HepG2 (cell line): ENCODE measurements at regions not wholly inside any gene's neighbourhood (a gene's known extent, or its start where the extent isn't known, plus 50 kb on each side); places are given as distances from the start of the nearest gene placed in this dataset.

Experiments used
- ATAC-seq: fragments of 200-7000 bp; cut with Tn5 transposase; 3 replicates; pipeline ENCODE4 v1.9.1; 2020; ENCODE audit warnings: mild to moderate bottlenecking, moderate library complexity
- BruUV-seq: library from RNA; stranded (reverse); fragments of 400-500 nt; replicated peaks from 2 replicates; lab custom pipeline; 2021; lab: Mats Ljungman, UMichigan
- CTCF ChIA-PET: fragments of 300-600 bp; formaldehyde crosslinking; extraction: SDS; loops from one replicate; lab custom pipeline; 2021; ENCODE audit warnings: low total read pairs, inconsistent platforms, low intra/inter-chr PET ratio; lab: Yijun Ruan, JAX
- POLR2A ChIA-PET: fragments of 350-600 bp; sonication (Branson Sonifier 250); formaldehyde crosslinking; loops from one replicate; lab custom pipeline; 2020; ENCODE audit warnings: antibody characterized with exemption, inconsistent platforms; lab: Yijun Ruan, JAX
- DNase-seq: peaks from one replicate; pipeline ENCODE4 v3.0.0-alpha.2; 2015; ENCODE audit warnings: low spot score
- FAIRE-seq: peaks from 3 replicates; lab custom pipeline; 2011; peaks lifted over from hg19 to GRCh38; lab: Jason Lieb, UNC
- H2AFZ ChIP-seq: one replicate; pipeline ENCODE4 v1.6.1; 2011; ENCODE audit warnings: low read length, inconsistent platforms
- H3K27ac ChIP-seq: fragments of 300-600 bp; 3 replicates; pipeline ENCODE4 v1.8.0; 2011; ENCODE audit warnings: mixed run types, mild to moderate bottlenecking, mixed read lengths, low read length, inconsistent platforms; ENCODE audit not compliant: insufficient read depth; ENCODE audit errors: extremely low read length
- H3K27me3 ChIP-seq, 2 experiments: fragments of 200-600 bp in 1 of 2; 2 replicates in 1 of 2; 3 replicates in 1 of 2; pipeline versions ENCODE4 v1.6.0 to v1.8.0; 2011; ENCODE audit warnings: low read length in 2 of 2, mild to moderate bottlenecking in 2 of 2, moderate library complexity in 2 of 2, inconsistent platforms in 1 of 2; ENCODE audit not compliant: insufficient read depth in 2 of 2, control insufficient read depth in 1 of 2
- H3K36me3 ChIP-seq, 2 experiments: fragments of 200-600 bp in 1 of 2; replicated peaks in 1 of 2; 2 replicates in 1 of 2; 3 replicates in 1 of 2; pipeline versions ENCODE4 v1.5.1 to v1.8.0; 2011; ENCODE audit warnings: low read length in 2 of 2, inconsistent platforms in 1 of 2; ENCODE audit not compliant: insufficient read depth in 2 of 2, control insufficient read depth in 1 of 2
- H3K4me1 ChIP-seq: 2 replicates; pipeline ENCODE4 v1.5.1; 2012; ENCODE audit warnings: low read length, inconsistent platforms; ENCODE audit not compliant: insufficient read depth
- H3K4me2 ChIP-seq: 2 replicates; pipeline ENCODE4 v1.6.0; 2011; ENCODE audit warnings: low read depth, low read length, inconsistent platforms
- H3K4me3 ChIP-seq, 3 experiments: fragments of 200-600 bp in 1 of 3; sonication (generic), shearing (Covaris generic) in 1 of 3; replicated peaks in 1 of 3; 2 replicates each; pipeline ENCODE4 v1.5.1; 2011 to 2016; ENCODE audit warnings: low read length in 3 of 3, inconsistent platforms in 2 of 3, low read depth in 2 of 3, mild to moderate bottlenecking in 2 of 3, control low read depth in 1 of 3, mixed read lengths in 1 of 3; ENCODE audit not compliant: insufficient read depth in 1 of 3
- H3K79me2 ChIP-seq: one replicate; pipeline ENCODE4 v1.6.1; 2011; ENCODE audit warnings: low read length, inconsistent platforms; ENCODE audit not compliant: insufficient read depth
- H3K9ac ChIP-seq: 2 replicates; pipeline ENCODE4 v1.6.0; 2011; ENCODE audit warnings: mild to moderate bottlenecking, low read depth, low read length, inconsistent platforms; ENCODE audit not compliant: insufficient read depth
- H3K9me3 ChIP-seq: 2 replicates; pipeline ENCODE4 v1.5.1; 2012; ENCODE audit warnings: mild to moderate bottlenecking, low read length
- H4K20me1 ChIP-seq: 2 replicates; pipeline ENCODE4 v1.6.0; 2011; ENCODE audit warnings: inconsistent platforms, mild to moderate bottlenecking, low read length, moderate library complexity; ENCODE audit not compliant: insufficient read depth
- CHD2 ChIP-seq: IDR thresholded peaks from 2 replicates; pipeline ENCODE4 v1.6.1; 2011; ENCODE audit warnings: low read depth, low read length, improper control_type of control experiment
- DNMT3B ChIP-seq: conservative IDR thresholded peaks from 2 replicates; pipeline ENCODE4 v1.6.1; 2016; ENCODE audit warnings: missing biosample characterization, control low read depth
- FOSL2 ChIP-seq: sonication (generic); formaldehyde crosslinking; IDR thresholded peaks from 2 replicates; pipeline ENCODE4 v1.4.0; 2020; ENCODE audit warnings: missing genetic modification reagents
- HMGA1 ChIP-seq: sonication (generic); formaldehyde crosslinking; conservative IDR thresholded peaks from 2 replicates; pipeline ENCODE4 v1.4.0; 2020; ENCODE audit warnings: missing genetic modification reagents
- KLF11 ChIP-seq: IDR thresholded peaks from 2 replicates; pipeline ENCODE4 v1.6.1; 2016; ENCODE audit warnings: missing compliant biosample characterization
- KMT2A ChIP-seq: sonication (generic); formaldehyde crosslinking; IDR thresholded peaks from 2 replicates; pipeline ENCODE4 v1.4.0; 2020; ENCODE audit warnings: missing genetic modification reagents
- MAFF ChIP-seq: IDR thresholded peaks from 2 replicates; pipeline ENCODE4 v1.6.1; 2011; ENCODE audit warnings: low read depth, low read length, improper control_type of control experiment
- MBD4 ChIP-seq: IDR thresholded peaks from 2 replicates; pipeline ENCODE4 v1.6.1; 2012; ENCODE audit warnings: low read length, inconsistent platforms, borderline replicate concordance
- NFE2 ChIP-seq: sonication (generic); formaldehyde crosslinking; IDR thresholded peaks from 2 replicates; pipeline ENCODE4 v1.4.0; 2020; ENCODE audit warnings: missing genetic modification reagents
- NFKB2 ChIP-seq: sonication (generic); formaldehyde crosslinking; IDR thresholded peaks from 2 replicates; pipeline ENCODE4 v1.4.0; 2020; ENCODE audit warnings: missing genetic modification reagents, borderline replicate concordance
- POLR2G ChIP-seq: fragments of 200-400 bp; formaldehyde crosslinking; IDR thresholded peaks from 2 replicates; pipeline ENCODE4 v1.6.1; 2018; ENCODE audit warnings: mild to moderate bottlenecking, low read depth, low read length, moderate library complexity
- REPIN1 ChIP-seq: sonication (generic); formaldehyde crosslinking; IDR thresholded peaks from 2 replicates; pipeline ENCODE4 v1.8.0; 2022; ENCODE audit warnings: missing genetic modification reagents, low read depth, mild to moderate bottlenecking, borderline replicate concordance
- TBX2 ChIP-seq: sonication (generic); formaldehyde crosslinking; IDR thresholded peaks from 2 replicates; pipeline ENCODE4 v1.5.0; 2020; ENCODE audit warnings: missing genetic modification reagents, mild to moderate bottlenecking, borderline replicate concordance
- THYN1 ChIP-seq: sonication (generic); formaldehyde crosslinking; IDR thresholded peaks from 2 replicates; pipeline ENCODE4 v1.8.1; 2023; ENCODE audit warnings: low read depth, mild to moderate bottlenecking, moderate library complexity, missing genetic modification reagents, borderline replicate concordance
- WIZ ChIP-seq: sonication (generic); formaldehyde crosslinking; IDR thresholded peaks from 2 replicates; pipeline ENCODE4 v1.5.1; 2020; ENCODE audit warnings: mild to moderate bottlenecking, missing genetic modification reagents
- WGBS: methylation state at CpG from one replicate; pipeline ENCODE4 v1.1.6; 2017; ENCODE audit warnings: low lambda C conversion rate; 5-methylcytosine and 5-hydroxymethylcytosine counted together
- in situ Hi-C: cut with HindIII; loops from 2 replicates; pipeline ENCODE4 v1.10.0; 2017; ENCODE audit warnings: low pct_unique_long_range_greater_than_20kb; ENCODE audit not compliant: extremely low pct_ligation_motif_present
- intact Hi-C: fragments of 100-400 bp; cut with micrococcal nuclease; formaldehyde crosslinking; loops from one replicate; pipeline ENCODE4 v1.10.0; 2022; ENCODE audit not compliant: unreplicated experiment
- TF ChIP-seq, protein P1 (sequence below): sonication (generic); formaldehyde crosslinking; IDR thresholded peaks from 2 replicates; pipeline ENCODE4 v1.4.0; 2020; ENCODE audit warnings: mild to moderate bottlenecking, missing genetic modification reagents
- TF ChIP-seq, protein P2 (sequence below): sonication (generic); formaldehyde crosslinking; conservative IDR thresholded peaks from 2 replicates; pipeline ENCODE4 v1.8.0; 2022; ENCODE audit warnings: missing genetic modification reagents
- TF ChIP-seq, protein P3 (sequence below): sonication (generic); formaldehyde crosslinking; IDR thresholded peaks from 2 replicates; pipeline ENCODE4 v1.4.0; 2020; ENCODE audit warnings: mild to moderate bottlenecking, low read depth, missing genetic modification reagents
- TF ChIP-seq, protein P4 (sequence below): sonication (generic); formaldehyde crosslinking; IDR thresholded peaks from 2 replicates; pipeline ENCODE4 v1.5.0; 2020; ENCODE audit warnings: mild to moderate bottlenecking, missing genetic modification reagents

DNA sequence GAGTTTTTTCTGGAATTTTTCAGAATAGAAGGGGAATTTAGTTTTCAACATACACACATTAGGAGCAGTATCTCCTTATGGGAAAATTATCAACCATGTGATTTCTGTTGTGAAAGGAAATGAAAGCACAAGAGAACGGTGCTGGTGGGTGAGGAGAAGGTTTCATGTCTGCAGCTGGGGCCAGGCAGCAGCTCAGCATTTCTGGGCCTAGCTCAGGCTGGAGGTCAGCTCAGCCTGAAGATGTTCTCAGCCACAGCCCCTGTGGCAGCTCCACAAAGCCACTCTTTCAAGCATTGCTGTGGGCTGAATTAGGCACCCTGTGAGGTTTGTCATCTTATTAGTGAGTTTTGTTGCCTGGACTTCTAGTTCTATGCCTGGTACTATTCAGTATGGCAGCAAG, 90.3 kb downstream of the DIRAS2 start:
- Histone ChIP-seq H3K79me2 (no peaks in the 10 kb centered on the region), H3K27me3 (0 out of 5 replicates have a peak, but pooled peaks cover 0 to 3% of the 10 kb centered on the region in 2 experiments), H3K9me3 (no peaks in the 10 kb centered on the region), H3K4me1 (peaks cover 12% of the 10 kb centered on the region; the same call in 1 of the 2 replicates), H3K27ac (no peak overlapping the region), H3K9ac (no peak overlapping the region), H3K4me2 (no peak overlapping the region), H2AFZ (no peak overlapping the region), H3K36me3 (no peaks in the 10 kb centered on the region), H4K20me1 (no peaks in the 10 kb centered on the region), H3K4me3 (no peak overlapping the region)
- intact Hi-C loops = no loop called here
- in situ Hi-C loops = no loop called here
- ChIA-PET POLR2A (no interaction called here), CTCF (no interaction called here)
- ATAC-seq (no peak), FAIRE-seq (no peak), DNase-seq (no peak)
- WGBS = 0% methylated on average over 1 of the region's 1 CpG
- BruUV-seq = no TSS peak
- TF ChIP-seq KLF11 (CRISPR knock-in tag) = no peak
- TF ChIP-seq FOSL2 (CRISPR knock-in tag) = no peak
- TF ChIP-seq POLR2G = no peak
- TF ChIP-seq TBX2 (CRISPR knock-in tag) = no peak
- no peak for TF ChIP-seq HMGA1 (CRISPR knock-in tag)
- TF ChIP-seq MAFF = no peak
- TF ChIP-seq, protein P1, sequence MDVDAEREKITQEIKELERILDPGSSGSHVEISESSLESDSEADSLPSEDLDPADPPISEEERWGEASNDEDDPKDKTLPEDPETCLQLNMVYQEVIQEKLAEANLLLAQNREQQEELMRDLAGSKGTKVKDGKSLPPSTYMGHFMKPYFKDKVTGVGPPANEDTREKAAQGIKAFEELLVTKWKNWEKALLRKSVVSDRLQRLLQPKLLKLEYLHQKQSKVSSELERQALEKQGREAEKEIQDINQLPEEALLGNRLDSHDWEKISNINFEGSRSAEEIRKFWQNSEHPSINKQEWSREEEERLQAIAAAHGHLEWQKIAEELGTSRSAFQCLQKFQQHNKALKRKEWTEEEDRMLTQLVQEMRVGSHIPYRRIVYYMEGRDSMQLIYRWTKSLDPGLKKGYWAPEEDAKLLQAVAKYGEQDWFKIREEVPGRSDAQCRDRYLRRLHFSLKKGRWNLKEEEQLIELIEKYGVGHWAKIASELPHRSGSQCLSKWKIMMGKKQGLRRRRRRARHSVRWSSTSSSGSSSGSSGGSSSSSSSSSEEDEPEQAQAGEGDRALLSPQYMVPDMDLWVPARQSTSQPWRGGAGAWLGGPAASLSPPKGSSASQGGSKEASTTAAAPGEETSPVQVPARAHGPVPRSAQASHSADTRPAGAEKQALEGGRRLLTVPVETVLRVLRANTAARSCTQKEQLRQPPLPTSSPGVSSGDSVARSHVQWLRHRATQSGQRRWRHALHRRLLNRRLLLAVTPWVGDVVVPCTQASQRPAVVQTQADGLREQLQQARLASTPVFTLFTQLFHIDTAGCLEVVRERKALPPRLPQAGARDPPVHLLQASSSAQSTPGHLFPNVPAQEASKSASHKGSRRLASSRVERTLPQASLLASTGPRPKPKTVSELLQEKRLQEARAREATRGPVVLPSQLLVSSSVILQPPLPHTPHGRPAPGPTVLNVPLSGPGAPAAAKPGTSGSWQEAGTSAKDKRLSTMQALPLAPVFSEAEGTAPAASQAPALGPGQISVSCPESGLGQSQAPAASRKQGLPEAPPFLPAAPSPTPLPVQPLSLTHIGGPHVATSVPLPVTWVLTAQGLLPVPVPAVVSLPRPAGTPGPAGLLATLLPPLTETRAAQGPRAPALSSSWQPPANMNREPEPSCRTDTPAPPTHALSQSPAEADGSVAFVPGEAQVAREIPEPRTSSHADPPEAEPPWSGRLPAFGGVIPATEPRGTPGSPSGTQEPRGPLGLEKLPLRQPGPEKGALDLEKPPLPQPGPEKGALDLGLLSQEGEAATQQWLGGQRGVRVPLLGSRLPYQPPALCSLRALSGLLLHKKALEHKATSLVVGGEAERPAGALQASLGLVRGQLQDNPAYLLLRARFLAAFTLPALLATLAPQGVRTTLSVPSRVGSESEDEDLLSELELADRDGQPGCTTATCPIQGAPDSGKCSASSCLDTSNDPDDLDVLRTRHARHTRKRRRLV (CRISPR knock-in tag) = no peak
- no peak for TF ChIP-seq WIZ
- TF ChIP-seq, protein P2, sequence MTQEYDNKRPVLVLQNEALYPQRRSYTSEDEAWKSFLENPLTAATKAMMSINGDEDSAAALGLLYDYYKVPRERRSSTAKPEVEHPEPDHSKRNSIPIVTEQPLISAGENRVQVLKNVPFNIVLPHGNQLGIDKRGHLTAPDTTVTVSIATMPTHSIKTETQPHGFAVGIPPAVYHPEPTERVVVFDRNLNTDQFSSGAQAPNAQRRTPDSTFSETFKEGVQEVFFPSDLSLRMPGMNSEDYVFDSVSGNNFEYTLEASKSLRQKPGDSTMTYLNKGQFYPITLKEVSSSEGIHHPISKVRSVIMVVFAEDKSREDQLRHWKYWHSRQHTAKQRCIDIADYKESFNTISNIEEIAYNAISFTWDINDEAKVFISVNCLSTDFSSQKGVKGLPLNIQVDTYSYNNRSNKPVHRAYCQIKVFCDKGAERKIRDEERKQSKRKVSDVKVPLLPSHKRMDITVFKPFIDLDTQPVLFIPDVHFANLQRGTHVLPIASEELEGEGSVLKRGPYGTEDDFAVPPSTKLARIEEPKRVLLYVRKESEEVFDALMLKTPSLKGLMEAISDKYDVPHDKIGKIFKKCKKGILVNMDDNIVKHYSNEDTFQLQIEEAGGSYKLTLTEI (CRISPR knock-in tag) = no peak
- TF ChIP-seq NFE2 (CRISPR knock-in tag) = no peak
- TF ChIP-seq, protein P3, sequence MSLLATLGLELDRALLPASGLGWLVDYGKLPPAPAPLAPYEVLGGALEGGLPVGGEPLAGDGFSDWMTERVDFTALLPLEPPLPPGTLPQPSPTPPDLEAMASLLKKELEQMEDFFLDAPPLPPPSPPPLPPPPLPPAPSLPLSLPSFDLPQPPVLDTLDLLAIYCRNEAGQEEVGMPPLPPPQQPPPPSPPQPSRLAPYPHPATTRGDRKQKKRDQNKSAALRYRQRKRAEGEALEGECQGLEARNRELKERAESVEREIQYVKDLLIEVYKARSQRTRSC (CRISPR knock-in tag) = no peak
- TF ChIP-seq, protein P4, sequence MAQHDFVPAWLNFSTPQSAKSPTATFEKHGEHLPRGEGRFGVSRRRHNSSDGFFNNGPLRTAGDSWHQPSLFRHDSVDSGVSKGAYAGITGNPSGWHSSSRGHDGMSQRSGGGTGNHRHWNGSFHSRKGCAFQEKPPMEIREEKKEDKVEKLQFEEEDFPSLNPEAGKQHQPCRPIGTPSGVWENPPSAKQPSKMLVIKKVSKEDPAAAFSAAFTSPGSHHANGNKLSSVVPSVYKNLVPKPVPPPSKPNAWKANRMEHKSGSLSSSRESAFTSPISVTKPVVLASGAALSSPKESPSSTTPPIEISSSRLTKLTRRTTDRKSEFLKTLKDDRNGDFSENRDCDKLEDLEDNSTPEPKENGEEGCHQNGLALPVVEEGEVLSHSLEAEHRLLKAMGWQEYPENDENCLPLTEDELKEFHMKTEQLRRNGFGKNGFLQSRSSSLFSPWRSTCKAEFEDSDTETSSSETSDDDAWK (CRISPR knock-in tag) = no peak
- no peak for TF ChIP-seq KMT2A
- TF ChIP-seq REPIN1 (CRISPR knock-in tag) = no peak
- TF ChIP-seq THYN1 (CRISPR knock-in tag) = no peak
- no peak for TF ChIP-seq CHD2
- TF ChIP-seq NFKB2 (CRISPR knock-in tag) = no peak
- no peak for TF ChIP-seq DNMT3B (CRISPR knock-in tag)
- TF ChIP-seq MBD4 = no peak
